Activated CD4-positive, alpha-beta T cell treated with anti-CD3 and anti-CD28 coated beads for 36 hours (primary cell): ENCODE measurements at regions not wholly inside any gene's neighbourhood (a gene's known extent, or its start where the extent isn't known, plus 50 kb on each side); places are given as distances from the start of the nearest gene placed in this dataset.

ENCODE experiments used
- ATAC-seq: fragments of 200-7000 bp; cut with Tn5 transposase; one replicate; pipeline ENCODE4 v1.10.0; 2021; ENCODE audit warnings: mild to moderate bottlenecking, moderate library complexity
- CTCF ChIA-PET: fragments of 350-600 bp; sonication (Branson Sonifier 250); formaldehyde crosslinking; loops from one replicate; lab custom pipeline; 2021; ENCODE audit warnings: antibody characterized with exemption; lab: Charles Lee
- POLR2A ChIA-PET: fragments of 350-600 bp; sonication (Branson Sonifier 250); formaldehyde crosslinking; loops from one replicate; lab custom pipeline; 2021; ENCODE audit warnings: antibody characterized with exemption, inconsistent platforms; lab: Charles Lee
- DNase-seq: peaks from one replicate; pipeline ENCODE4 v3.0.0-alpha.2; 2020
- H3K27ac Mint-ChIP-seq: one replicate; pipeline ENCODE4 v1.8.0; 2021; ENCODE audit warnings: mixed read lengths
- H3K27me3 Mint-ChIP-seq: one replicate; pipeline ENCODE4 v1.8.0; 2021; ENCODE audit warnings: mixed read lengths
- H3K36me3 Mint-ChIP-seq: one replicate; pipeline ENCODE4 v1.8.0; 2021; ENCODE audit warnings: low read depth, mixed read lengths
- H3K4me1 Mint-ChIP-seq: one replicate; pipeline ENCODE4 v1.8.0; 2021; ENCODE audit warnings: mixed read lengths
- H3K4me3 Mint-ChIP-seq: one replicate; pipeline ENCODE4 v1.8.0; 2021; ENCODE audit warnings: mild to moderate bottlenecking, moderate library complexity, mixed read lengths
- H3K9me3 Mint-ChIP-seq: one replicate; pipeline ENCODE4 v1.8.0; 2021; ENCODE audit warnings: low read depth, mixed read lengths
- intact Hi-C, 2 experiments: fragments of 100-400 bp; cut with DNase I in 1 of 2; cut with micrococcal nuclease in 1 of 2; formaldehyde crosslinking; loops; one replicate each; pipeline versions ENCODE4 v1.14.2 to v1.15.1; 2022 to 2024; cut with DNase I, micrococcal nuclease

- Mint-ChIP-seq H3K27ac (no peak overlapping the region), H3K4me3 (no peak overlapping the region), H3K36me3 (no peaks in the 10 kb centered on the region), H3K27me3 (no peaks in the 10 kb centered on the region), H3K9me3 (peaks cover 20% of the 10 kb centered on the region), H3K4me1 (no peaks in the 10 kb centered on the region)
- CTCF ChIA-PET: interaction anchor here (0.8 kb wide), 1 partner anchor 21 kb away, joined by 3 read pairs; no protein-coding TSS in a partner anchor
- ATAC-seq (no peak), DNase-seq (no peak)
- intact Hi-C loops: no loop called here
- POLR2A ChIA-PET: no interaction called here
Observed at GRCh38 chr11:43071338-43071737, 240.5 kb upstream of the API5 start.

DNA sequence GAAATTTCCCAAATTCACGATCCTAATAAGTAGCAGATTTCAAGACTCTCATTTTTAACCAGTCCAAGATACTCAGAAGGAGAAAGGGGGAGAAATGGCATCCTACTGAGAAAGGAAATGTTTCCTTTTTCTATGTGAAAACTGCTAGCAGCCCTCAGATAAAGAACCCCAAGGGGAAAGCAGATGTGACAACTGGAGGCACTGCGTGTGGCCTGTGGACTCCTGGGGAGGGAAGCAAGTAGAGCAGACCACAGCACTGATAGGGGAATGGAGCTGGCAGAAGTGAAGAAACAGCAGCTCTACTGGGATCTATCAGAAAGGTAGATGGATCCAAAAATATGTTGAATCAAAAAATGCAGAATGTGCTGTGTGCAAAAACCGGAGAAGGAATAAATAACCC lies 239.7 kb upstream of the API5 start:
- DNase-seq (no peak), ATAC-seq (no peak)
- Mint-ChIP-seq H3K36me3 (no peaks in the 10 kb centered on the region), H3K9me3 (peaks cover 20% of the 10 kb centered on the region), H3K4me1 (no peaks in the 10 kb centered on the region), H3K27me3 (no peaks in the 10 kb centered on the region), H3K27ac (no peak overlapping the region), H3K4me3 (no peak overlapping the region)
- intact Hi-C loops: no loop called here
- CTCF ChIA-PET: no interaction called here
- POLR2A ChIA-PET: no interaction called here

DNA sequence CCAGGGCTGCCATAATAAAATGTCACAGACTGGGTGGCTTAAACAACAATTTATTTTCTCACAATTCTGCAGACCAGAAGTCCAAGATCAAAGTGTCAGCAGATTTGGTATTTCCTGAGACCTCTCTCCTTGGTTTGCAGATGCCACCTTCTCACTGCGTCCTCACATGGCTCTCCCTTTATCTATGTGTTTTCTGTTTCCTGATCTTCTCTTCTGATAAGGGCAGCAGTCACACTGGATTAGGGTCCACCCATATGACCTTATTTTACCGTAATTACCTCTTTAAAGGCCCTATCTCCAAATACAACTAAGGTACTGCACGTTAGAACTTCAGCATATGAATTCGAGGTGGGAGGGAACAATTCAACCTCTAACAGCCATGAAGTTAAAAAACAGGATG lies 238.9 kb upstream of the API5 start:
- ATAC-seq (no peak), DNase-seq (no peak)
- no peaks in the 10 kb centered on the region for H3K4me1 Mint-ChIP-seq
- CTCF ChIA-PET: no interaction called here
- H3K4me3 Mint-ChIP-seq: no peak overlapping the region
- intact Hi-C loops: no loop called here
- no peaks in the 10 kb centered on the region for H3K27me3 Mint-ChIP-seq
- POLR2A ChIA-PET: no interaction called here
- H3K36me3 Mint-ChIP-seq: no peaks in the 10 kb centered on the region
- H3K27ac Mint-ChIP-seq: no peak overlapping the region
- peaks cover 14% of the 10 kb centered on the region for H3K9me3 Mint-ChIP-seq

- DNase-seq (no peak), ATAC-seq (no peak)
- no peak overlapping the region for H3K27ac Mint-ChIP-seq
- intact Hi-C loops: no loop called here
- peaks cover 13% of the 10 kb centered on the region for H3K9me3 Mint-ChIP-seq
- H3K36me3 Mint-ChIP-seq: no peaks in the 10 kb centered on the region
- H3K4me1 Mint-ChIP-seq: no peaks in the 10 kb centered on the region
- ChIA-PET POLR2A (no interaction called here), CTCF (no interaction called here)
- H3K4me3 Mint-ChIP-seq: no peak overlapping the region
- no peaks in the 10 kb centered on the region for H3K27me3 Mint-ChIP-seq
Observed at GRCh38 chr11:43074810-43075209, 237.0 kb upstream of the API5 start.

GRCh38 chr11:43101113-43101512 lies 210.7 kb upstream of the API5 start:
- POLR2A ChIA-PET: no interaction called here
- Mint-ChIP-seq H3K4me1 (no peaks in the 10 kb centered on the region), H3K27me3 (no peaks in the 10 kb centered on the region), H3K36me3 (no peaks in the 10 kb centered on the region), H3K27ac (no peak overlapping the region), H3K4me3 (no peak overlapping the region), H3K9me3 (peaks cover 4% of the 10 kb centered on the region)
- ATAC-seq (no peak), DNase-seq (no peak)
- CTCF ChIA-PET: no interaction called here
- intact Hi-C loops: no loop called here

- ChIA-PET CTCF (no interaction called here), POLR2A (no interaction called here)
- Mint-ChIP-seq H3K27ac (no peak overlapping the region), H3K4me3 (no peak overlapping the region), H3K27me3 (no peaks in the 10 kb centered on the region), H3K9me3 (peaks cover 5% of the 10 kb centered on the region), H3K4me1 (no peaks in the 10 kb centered on the region), H3K36me3 (no peaks in the 10 kb centered on the region)
- DNase-seq (no peak), ATAC-seq (no peak)
- intact Hi-C loops: no loop called here
Observed at GRCh38 chr11:43116071-43116470, 195.7 kb upstream of the API5 start.

DNA sequence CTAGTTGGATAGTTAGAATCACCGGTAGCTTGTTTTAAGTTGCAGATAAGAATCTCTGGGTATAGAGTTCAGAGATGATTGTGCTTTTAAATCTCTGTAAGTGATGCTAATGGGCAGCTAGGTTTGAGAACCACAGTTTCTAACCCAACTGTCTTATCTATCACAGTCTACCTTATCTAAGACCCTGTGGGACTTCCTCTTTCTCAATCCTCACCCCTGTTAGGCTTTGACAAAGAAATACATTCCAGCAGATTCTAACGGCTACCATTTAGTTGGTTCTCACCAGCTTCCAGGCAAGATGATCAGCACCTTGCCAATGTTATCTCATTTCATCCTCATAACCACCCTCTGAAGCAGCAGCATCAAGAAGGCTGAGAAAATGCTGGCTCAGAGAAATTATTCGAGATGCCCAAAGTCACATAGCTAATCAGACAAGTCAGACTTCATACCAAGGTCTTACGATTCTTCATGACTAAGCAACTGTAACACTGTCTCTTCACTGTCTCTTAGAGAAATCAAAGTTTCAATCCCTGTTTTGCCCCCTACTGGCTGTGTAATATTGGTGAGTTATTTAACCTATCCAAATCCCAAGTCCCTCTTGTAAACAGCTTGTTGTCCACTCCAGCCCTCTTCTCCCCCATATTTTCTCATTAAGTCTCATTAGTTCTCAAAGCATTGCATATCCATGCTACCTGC lies 192.4 kb upstream of the API5 start:
- intact Hi-C loops: no loop called here
- POLR2A ChIA-PET: no interaction called here

DNA sequence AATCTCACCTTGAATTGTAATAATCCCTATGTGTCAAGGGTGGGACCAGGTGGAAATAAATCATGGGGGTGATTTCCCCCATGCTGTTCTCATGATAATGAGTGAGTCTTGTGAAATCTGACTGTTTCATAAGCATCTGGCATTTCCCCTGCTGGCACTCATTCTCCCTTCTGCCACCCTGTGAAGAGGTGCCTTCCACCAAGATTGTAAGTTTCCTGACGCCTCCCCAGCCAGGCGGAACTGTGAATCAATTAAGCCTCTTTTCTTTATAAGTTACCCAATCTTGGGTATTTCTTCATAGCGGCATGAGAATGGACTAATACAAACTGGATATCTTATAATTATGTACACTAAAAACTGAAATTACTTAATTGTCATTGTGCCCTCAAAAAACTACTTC lies 189.2 kb upstream of the API5 start:
- CTCF ChIA-PET: no interaction called here
- ATAC-seq: no peak
- intact Hi-C loops: no loop called here
- H3K27me3 Mint-ChIP-seq: no peaks in the 10 kb centered on the region
- no peaks in the 10 kb centered on the region for H3K36me3 Mint-ChIP-seq
- no peak overlapping the region for H3K27ac Mint-ChIP-seq
- no peak for DNase-seq
- H3K4me3 Mint-ChIP-seq: no peak overlapping the region
- POLR2A ChIA-PET: no interaction called here
- peaks cover 5% of the 10 kb centered on the region for H3K9me3 Mint-ChIP-seq
- no peaks in the 10 kb centered on the region for H3K4me1 Mint-ChIP-seq

More for the DNA sequence above, 192.4 kb upstream of the API5 start:
- ATAC-seq (no peak), DNase-seq (no peak)
- H3K9me3 Mint-ChIP-seq: peaks cover 5% of the 10 kb centered on the region
- no peak overlapping the region for H3K27ac Mint-ChIP-seq
- no peaks in the 10 kb centered on the region for H3K36me3 Mint-ChIP-seq
- no peak overlapping the region for H3K4me3 Mint-ChIP-seq
- H3K4me1 Mint-ChIP-seq: no peaks in the 10 kb centered on the region
- CTCF ChIA-PET: no interaction called here
- no peaks in the 10 kb centered on the region for H3K27me3 Mint-ChIP-seq

GRCh38 chr11:43123443-43123842 lies 188.4 kb upstream of the API5 start:
- H3K27me3 Mint-ChIP-seq: no peaks in the 10 kb centered on the region
- H3K4me3 Mint-ChIP-seq: no peak overlapping the region
- H3K27ac Mint-ChIP-seq: no peak overlapping the region
- ChIA-PET POLR2A (no interaction called here), CTCF (no interaction called here)
- DNase-seq: no peak
- no peak for ATAC-seq
- H3K9me3 Mint-ChIP-seq: peaks cover 2% of the 10 kb centered on the region
- intact Hi-C loops: no loop called here
- H3K36me3 Mint-ChIP-seq: no peaks in the 10 kb centered on the region
- no peaks in the 10 kb centered on the region for H3K4me1 Mint-ChIP-seq

GRCh38 chr11:43124272-43124935 lies 187.4 kb upstream of the API5 start:
- Mint-ChIP-seq H3K9me3 (peaks cover 2% of the 10 kb centered on the region), H3K27me3 (no peaks in the 10 kb centered on the region), H3K4me3 (no peak overlapping the region), H3K27ac (no peak overlapping the region), H3K4me1 (no peaks in the 10 kb centered on the region), H3K36me3 (no peaks in the 10 kb centered on the region)
- POLR2A ChIA-PET: no interaction called here
- no peak for DNase-seq
- ATAC-seq: no peak
- intact Hi-C loops: no loop called here
- CTCF ChIA-PET: no interaction called here

DNA sequence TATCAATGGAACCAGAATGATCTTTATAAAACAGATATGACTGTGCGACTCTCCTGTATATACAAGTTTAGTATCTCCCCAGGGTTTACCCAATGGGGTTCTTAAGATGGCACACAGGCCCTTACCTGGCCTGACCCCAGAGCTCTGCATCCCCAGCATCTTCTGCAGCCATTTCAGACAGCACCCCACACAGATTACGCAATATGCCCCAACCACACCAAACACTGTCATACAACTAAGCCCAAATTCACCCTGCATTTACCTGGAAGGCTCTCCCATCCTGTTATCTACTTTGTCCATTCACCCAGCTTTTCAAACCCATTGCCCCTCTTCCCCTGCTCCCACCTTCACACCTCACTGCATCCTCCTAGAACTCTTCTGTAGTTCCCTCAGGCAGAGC lies 182.5 kb upstream of the API5 start:
- POLR2A ChIA-PET: no interaction called here
- Mint-ChIP-seq H3K4me3 (no peak overlapping the region), H3K4me1 (no peaks in the 10 kb centered on the region), H3K9me3 (no peaks in the 10 kb centered on the region), H3K27ac (no peak overlapping the region), H3K27me3 (no peaks in the 10 kb centered on the region), H3K36me3 (no peaks in the 10 kb centered on the region)
- no peak for DNase-seq
- no peak for ATAC-seq
- intact Hi-C loops: no loop called here
- CTCF ChIA-PET: no interaction called here

DNA sequence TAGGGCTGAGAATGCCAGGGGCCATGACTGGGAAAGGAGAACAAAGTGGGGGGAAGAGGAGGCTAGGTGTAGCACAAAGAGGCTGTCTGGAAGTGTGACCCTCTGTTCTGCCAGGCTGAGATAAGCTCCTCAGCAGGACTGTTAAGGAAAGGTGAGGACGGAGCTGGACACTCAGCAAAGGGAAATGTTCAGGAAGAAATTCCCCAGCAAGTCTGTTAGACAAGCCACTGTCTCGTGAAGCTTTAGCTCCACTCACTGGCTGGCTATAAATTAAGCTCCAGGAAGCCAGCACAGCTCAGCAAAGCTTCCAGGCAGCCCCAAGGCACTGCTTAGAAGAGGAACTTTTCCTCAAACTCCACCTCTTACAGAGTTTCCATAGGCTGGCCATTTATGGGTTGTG lies 181.2 kb upstream of the API5 start:
- no peaks in the 10 kb centered on the region for H3K4me1 Mint-ChIP-seq

More for the DNA sequence above, 181.2 kb upstream of the API5 start:
- Mint-ChIP-seq H3K36me3 (no peaks in the 10 kb centered on the region), H3K27me3 (no peaks in the 10 kb centered on the region), H3K9me3 (no peaks in the 10 kb centered on the region), H3K4me3 (no peak overlapping the region), H3K27ac (no peak overlapping the region)
- DNase-seq (no peak), ATAC-seq (no peak)
- CTCF ChIA-PET: interaction anchor here (0.7 kb wide), 1 partner anchor 9 kb away, joined by 3 read pairs; no protein-coding TSS in a partner anchor
- POLR2A ChIA-PET: no interaction called here
- intact Hi-C loops: no loop called here
